ENCODE measurements at regions not wholly inside any gene's neighbourhood (a gene's known extent, or its start where the extent isn't known, plus 50 kb on each side); places are given as distances from the start of the nearest gene placed in this dataset.
"Not testable (repeated sequence)": the region's sequence is repeated elsewhere in the genome, so short reads cannot be mapped to it uniquely, and the experiment has no call there.

DNA sequence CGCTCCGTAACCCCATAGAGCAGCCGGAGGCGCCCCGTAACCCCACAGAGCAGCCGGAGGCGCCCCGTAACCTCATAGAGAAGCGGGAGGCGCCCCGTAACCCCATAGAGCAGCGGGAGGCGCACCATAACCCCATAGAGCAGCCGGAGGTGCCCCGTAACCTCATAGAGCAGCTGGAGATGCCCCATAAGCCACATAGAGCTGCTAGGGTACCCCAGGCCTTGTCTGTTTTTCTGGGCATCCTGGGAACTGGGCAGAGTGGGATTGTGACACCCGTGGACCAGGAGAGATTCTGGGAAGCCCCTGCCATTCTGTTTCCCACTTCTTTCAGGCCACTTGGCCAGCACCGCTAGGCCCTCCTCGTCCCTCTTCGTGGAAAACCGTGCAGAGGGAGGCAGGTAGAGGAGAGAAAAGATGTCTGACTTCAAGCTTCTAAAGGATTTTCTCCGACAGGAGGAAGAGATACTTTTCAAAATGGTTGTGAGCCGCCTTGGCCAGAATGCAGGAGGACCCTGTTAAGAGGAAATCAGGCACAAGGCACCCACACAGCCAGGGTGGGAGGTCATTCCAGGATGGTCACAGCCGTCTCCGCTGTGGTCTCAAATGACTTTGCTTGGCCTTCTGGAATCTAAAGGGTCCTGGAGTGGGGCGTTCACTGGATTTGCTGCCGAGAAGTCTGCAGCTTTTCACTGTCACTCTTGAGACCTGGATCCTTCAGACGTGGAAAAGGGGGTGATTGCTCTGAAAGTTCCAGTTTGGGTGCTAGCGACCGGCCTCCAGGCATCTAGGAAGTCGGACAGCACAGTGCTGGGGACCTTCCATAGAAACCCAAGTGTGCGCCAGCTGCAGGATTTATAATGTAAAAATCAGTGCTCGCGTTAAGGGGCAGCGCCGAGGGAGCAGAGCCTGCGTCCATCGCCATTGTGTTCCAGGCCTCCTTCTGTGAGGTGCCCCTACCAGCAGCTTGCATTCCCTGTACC lies 178.3 kb upstream of the ZNF469 start:
- not testable (repeated sequence) for DNase-seq; H2BK120ac ChIP-seq (ENCODE audit: low read depth, low read length); H3K4me2 ChIP-seq (ENCODE audit: low read length); H3K4me1 ChIP-seq (ENCODE audit: control insufficient read depth, low read depth, low read length); H4K8ac ChIP-seq (ENCODE audit: low read depth, low read length); H3K4me3 ChIP-seq (ENCODE audit: low read length); H2AK5ac ChIP-seq (ENCODE audit: low read length); H3K27me3 ChIP-seq (ENCODE audit: insufficient read depth, low read length, poor library complexity); H3K56ac ChIP-seq (ENCODE audit: low read length); H3K27ac ChIP-seq (ENCODE audit: low read depth, low read length); H2BK15ac ChIP-seq (replicated peaks; ENCODE audit: low read depth); H4K5ac ChIP-seq (ENCODE audit: low read length); H3K36me3 ChIP-seq (ENCODE audit: control insufficient read depth, insufficient read depth, low read length); H3K79me2 ChIP-seq (ENCODE audit: control insufficient read depth, insufficient read depth, low read length); H2BK5ac ChIP-seq (ENCODE audit: low read length); H3K23ac ChIP-seq (ENCODE audit: low read length); H3K9ac ChIP-seq (ENCODE audit: low read length); H3K79me1 ChIP-seq (ENCODE audit: low read length); H3K18ac ChIP-seq (ENCODE audit: low read length); H3K4ac ChIP-seq (ENCODE audit: low read depth, low read length)
- WGBS (ENCODE audit: extremely low coverage, insufficient coverage, low lambda C conversion rate): no CpG with 5 or more reads among the region's 37 CpGs

DNA sequence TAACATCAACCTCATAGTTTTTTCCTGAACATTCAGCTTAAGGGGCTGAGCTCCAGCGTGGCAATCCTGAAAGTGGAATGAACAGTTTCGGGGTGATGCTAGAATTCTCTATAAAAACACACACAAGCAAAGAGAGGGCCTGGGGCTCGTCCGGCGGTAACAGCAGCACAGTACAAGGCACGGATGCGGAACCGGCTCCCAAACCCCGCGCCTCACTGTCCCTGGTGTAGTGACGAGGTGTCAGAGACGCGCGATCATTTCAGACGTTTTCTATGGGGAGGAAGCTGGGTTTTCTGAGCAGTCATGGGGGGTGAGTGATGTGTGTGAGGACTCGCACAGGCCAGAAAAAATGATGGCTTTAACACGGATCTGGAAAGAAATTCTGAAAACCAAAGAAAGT lies 177.3 kb upstream of the ZNF469 start:
- not testable (repeated sequence) for DNase-seq; H3K79me2 ChIP-seq (ENCODE audit: control insufficient read depth, insufficient read depth, low read length); H3K4me3 ChIP-seq (ENCODE audit: low read length); H3K18ac ChIP-seq (ENCODE audit: low read length); H3K27ac ChIP-seq (ENCODE audit: low read depth, low read length); H3K79me1 ChIP-seq (ENCODE audit: low read length); H3K56ac ChIP-seq (ENCODE audit: low read length); H2BK120ac ChIP-seq (ENCODE audit: low read depth, low read length); H3K27me3 ChIP-seq (ENCODE audit: insufficient read depth, low read length, poor library complexity); H3K36me3 ChIP-seq (ENCODE audit: control insufficient read depth, insufficient read depth, low read length); H2BK5ac ChIP-seq (ENCODE audit: low read length); H4K8ac ChIP-seq (ENCODE audit: low read depth, low read length); H2BK15ac ChIP-seq (replicated peaks; ENCODE audit: low read depth); H3K23ac ChIP-seq (ENCODE audit: low read length); H3K4ac ChIP-seq (ENCODE audit: low read depth, low read length); H3K4me2 ChIP-seq (ENCODE audit: low read length); H4K5ac ChIP-seq (ENCODE audit: low read length); H2AK5ac ChIP-seq (ENCODE audit: low read length); H3K4me1 ChIP-seq (ENCODE audit: control insufficient read depth, low read depth, low read length); H3K9ac ChIP-seq (ENCODE audit: low read length)
- no CpG with 5 or more reads among the region's 17 CpGs for WGBS (ENCODE audit: extremely low coverage, insufficient coverage, low lambda C conversion rate)

DNA sequence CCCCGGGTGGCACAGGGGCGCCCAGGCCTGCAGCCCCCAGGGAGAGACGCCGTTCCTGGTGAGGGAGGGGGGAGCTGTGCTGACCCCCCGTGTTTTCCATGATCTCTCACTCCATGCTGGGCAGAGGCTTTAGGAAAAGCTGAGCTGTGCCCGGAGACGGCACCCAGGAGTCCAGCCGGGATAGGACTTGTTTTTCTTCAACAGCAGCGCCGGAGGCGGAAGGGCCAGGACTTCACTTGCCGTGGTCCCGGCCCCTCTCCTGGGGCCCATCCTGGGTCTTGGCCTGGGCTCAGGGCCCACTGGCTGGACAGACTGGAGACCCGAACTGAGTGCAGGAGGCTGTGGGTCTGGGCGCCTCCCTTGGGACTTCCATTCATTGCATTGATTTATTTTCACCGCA lies 176.8 kb upstream of the ZNF469 start:
- WGBS (ENCODE audit: extremely low coverage, insufficient coverage, low lambda C conversion rate): no CpG with 5 or more reads among the region's 16 CpGs
- H3K18ac ChIP-seq (ENCODE audit: low read length); H3K23ac ChIP-seq (ENCODE audit: low read length); H3K56ac ChIP-seq (ENCODE audit: low read length); H2BK5ac ChIP-seq (ENCODE audit: low read length); H3K36me3 ChIP-seq (ENCODE audit: control insufficient read depth, insufficient read depth, low read length); H4K8ac ChIP-seq (ENCODE audit: low read depth, low read length); H3K4me3 ChIP-seq (ENCODE audit: low read length); H3K4me1 ChIP-seq (ENCODE audit: control insufficient read depth, low read depth, low read length); H3K79me1 ChIP-seq (ENCODE audit: low read length); H2AK5ac ChIP-seq (ENCODE audit: low read length); H3K4ac ChIP-seq (ENCODE audit: low read depth, low read length); H2BK120ac ChIP-seq (ENCODE audit: low read depth, low read length); H3K79me2 ChIP-seq (ENCODE audit: control insufficient read depth, insufficient read depth, low read length); H3K27me3 ChIP-seq (ENCODE audit: insufficient read depth, low read length, poor library complexity); H4K5ac ChIP-seq (ENCODE audit: low read length); H3K27ac ChIP-seq (ENCODE audit: low read depth, low read length); H3K9ac ChIP-seq (ENCODE audit: low read length); DNase-seq; H3K4me2 ChIP-seq (ENCODE audit: low read length); H2BK15ac ChIP-seq (replicated peaks; ENCODE audit: low read depth): not testable (repeated sequence)

DNA sequence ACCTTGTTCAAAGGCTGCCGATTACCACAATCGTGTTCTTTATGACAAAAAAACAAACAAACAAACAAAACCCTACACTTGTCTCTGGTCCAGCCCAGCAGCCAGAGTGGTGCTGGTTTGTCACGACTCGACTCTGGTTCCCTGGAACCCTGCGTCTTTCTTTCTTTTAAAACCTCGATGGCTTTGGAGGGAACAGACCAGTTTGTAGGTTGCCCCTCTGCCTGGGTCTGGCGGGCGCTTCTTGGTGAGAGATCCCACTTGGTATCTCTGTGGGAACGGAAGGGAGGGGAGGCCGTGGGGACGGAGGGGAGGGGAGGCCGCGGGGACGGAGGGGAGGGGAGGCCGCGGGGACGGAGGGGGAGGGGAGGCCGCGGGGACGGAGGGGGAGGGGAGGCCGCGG lies 176.2 kb upstream of the ZNF469 start:
- not testable (repeated sequence) for H4K8ac ChIP-seq (ENCODE audit: low read depth, low read length); H3K79me2 ChIP-seq (ENCODE audit: control insufficient read depth, insufficient read depth, low read length); H4K5ac ChIP-seq (ENCODE audit: low read length); H3K27ac ChIP-seq (ENCODE audit: low read depth, low read length); H2BK120ac ChIP-seq (ENCODE audit: low read depth, low read length); H3K36me3 ChIP-seq (ENCODE audit: control insufficient read depth, insufficient read depth, low read length); H2BK5ac ChIP-seq (ENCODE audit: low read length); H3K4me1 ChIP-seq (ENCODE audit: control insufficient read depth, low read depth, low read length); DNase-seq; H3K4ac ChIP-seq (ENCODE audit: low read depth, low read length); H3K4me2 ChIP-seq (ENCODE audit: low read length); H3K27me3 ChIP-seq (ENCODE audit: insufficient read depth, low read length, poor library complexity); H3K4me3 ChIP-seq (ENCODE audit: low read length); H2AK5ac ChIP-seq (ENCODE audit: low read length); H3K79me1 ChIP-seq (ENCODE audit: low read length); H2BK15ac ChIP-seq (replicated peaks; ENCODE audit: low read depth); H3K9ac ChIP-seq (ENCODE audit: low read length); H3K18ac ChIP-seq (ENCODE audit: low read length); H3K56ac ChIP-seq (ENCODE audit: low read length); H3K23ac ChIP-seq (ENCODE audit: low read length)
- no CpG with 5 or more reads among the region's 22 CpGs for WGBS (ENCODE audit: extremely low coverage, insufficient coverage, low lambda C conversion rate)

DNA sequence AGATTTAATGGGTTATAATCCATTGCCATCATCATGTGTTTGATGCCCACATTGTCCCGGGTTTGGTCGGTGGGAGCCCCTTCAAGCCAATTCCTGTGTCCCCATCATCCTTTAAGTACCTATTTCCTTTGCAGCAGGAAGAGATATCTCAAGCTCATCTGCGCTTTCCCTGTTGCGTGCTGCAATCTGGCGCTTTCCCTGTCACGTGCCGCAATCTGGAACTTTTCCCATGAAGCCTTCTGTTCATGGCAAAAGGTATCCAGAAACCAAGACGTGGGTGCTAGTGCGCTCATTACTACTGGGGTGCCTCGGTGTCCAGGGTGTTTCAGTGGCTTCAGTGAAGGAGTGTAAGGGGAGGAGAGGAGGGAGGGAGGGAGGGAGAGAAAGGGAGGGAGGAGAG lies 174.6 kb upstream of the ZNF469 start:
- Histone ChIP-seq H4K8ac (ENCODE audit: low read depth, low read length) (no peak overlapping the region), H3K4me1 (ENCODE audit: control insufficient read depth, low read depth, low read length) (no peaks in the 10 kb centered on the region), H3K23ac (ENCODE audit: low read length) (no peak overlapping the region), H3K79me1 (ENCODE audit: low read length) (no peaks in the 10 kb centered on the region), H2BK120ac (ENCODE audit: low read depth, low read length) (no peak overlapping the region), H3K9ac (ENCODE audit: low read length) (no peak overlapping the region), H3K36me3 (ENCODE audit: control insufficient read depth, insufficient read depth, low read length) (no peaks in the 10 kb centered on the region), H3K27me3 (ENCODE audit: insufficient read depth, low read length, poor library complexity) (no peaks in the 10 kb centered on the region), H2BK5ac (ENCODE audit: low read length) (no peak overlapping the region), H3K79me2 (ENCODE audit: control insufficient read depth, insufficient read depth, low read length) (no peaks in the 10 kb centered on the region), H4K5ac (ENCODE audit: low read length) (no peak overlapping the region), H3K4me2 (ENCODE audit: low read length) (no peak overlapping the region), H3K4ac (ENCODE audit: low read depth, low read length) (no peak overlapping the region), H3K18ac (ENCODE audit: low read length) (no peak overlapping the region), H2BK15ac (replicated peaks; ENCODE audit: low read depth) (no peak overlapping the region), H3K27ac (ENCODE audit: low read depth, low read length) (no peak overlapping the region), H3K4me3 (ENCODE audit: low read length) (no peak overlapping the region), H3K56ac (ENCODE audit: low read length) (no peak overlapping the region), H2AK5ac (ENCODE audit: low read length) (no peak overlapping the region)
- DNase-seq: no peak
- no CpG with 5 or more reads among the region's 10 CpGs for WGBS (ENCODE audit: extremely low coverage, insufficient coverage, low lambda C conversion rate)

DNA sequence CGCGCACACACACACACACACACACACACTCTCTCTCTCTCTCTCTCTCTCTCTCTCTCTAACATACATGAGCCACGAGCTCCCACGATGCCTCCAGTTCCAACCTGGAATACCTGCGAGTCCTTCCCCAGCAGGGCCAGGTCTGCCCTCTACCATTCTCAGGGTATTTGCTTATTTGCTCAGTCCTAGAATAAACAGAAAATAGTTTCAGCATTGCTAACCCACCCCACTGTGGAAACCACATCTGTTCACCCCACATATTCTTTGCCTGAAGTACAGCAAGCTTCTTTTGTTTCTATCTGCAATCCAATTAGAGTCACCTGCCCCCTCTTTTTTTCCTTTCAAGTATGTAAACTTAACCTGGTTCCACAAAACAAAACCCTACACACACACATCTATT lies 174.0 kb upstream of the ZNF469 start:
- not testable (repeated sequence) for H2BK120ac ChIP-seq (ENCODE audit: low read depth, low read length); H3K27ac ChIP-seq (ENCODE audit: low read depth, low read length); H3K4me3 ChIP-seq (ENCODE audit: low read length); H3K36me3 ChIP-seq (ENCODE audit: control insufficient read depth, insufficient read depth, low read length); H3K79me2 ChIP-seq (ENCODE audit: control insufficient read depth, insufficient read depth, low read length); H4K5ac ChIP-seq (ENCODE audit: low read length); H3K79me1 ChIP-seq (ENCODE audit: low read length); H2AK5ac ChIP-seq (ENCODE audit: low read length); H3K4ac ChIP-seq (ENCODE audit: low read depth, low read length); H3K18ac ChIP-seq (ENCODE audit: low read length); H4K8ac ChIP-seq (ENCODE audit: low read depth, low read length); H2BK5ac ChIP-seq (ENCODE audit: low read length); H3K9ac ChIP-seq (ENCODE audit: low read length); H3K27me3 ChIP-seq (ENCODE audit: insufficient read depth, low read length, poor library complexity); H3K4me1 ChIP-seq (ENCODE audit: control insufficient read depth, low read depth, low read length); H3K23ac ChIP-seq (ENCODE audit: low read length); H3K56ac ChIP-seq (ENCODE audit: low read length); H2BK15ac ChIP-seq (replicated peaks; ENCODE audit: low read depth); H3K4me2 ChIP-seq (ENCODE audit: low read length); DNase-seq
- no CpG with 5 or more reads among the region's 5 CpGs for WGBS (ENCODE audit: extremely low coverage, insufficient coverage, low lambda C conversion rate)
